ENCODE measurements at regions not wholly inside any gene's neighbourhood (a gene's known extent, or its start where the extent isn't known, plus 50 kb on each side); places are given as distances from the start of the nearest gene placed in this dataset.

DNA sequence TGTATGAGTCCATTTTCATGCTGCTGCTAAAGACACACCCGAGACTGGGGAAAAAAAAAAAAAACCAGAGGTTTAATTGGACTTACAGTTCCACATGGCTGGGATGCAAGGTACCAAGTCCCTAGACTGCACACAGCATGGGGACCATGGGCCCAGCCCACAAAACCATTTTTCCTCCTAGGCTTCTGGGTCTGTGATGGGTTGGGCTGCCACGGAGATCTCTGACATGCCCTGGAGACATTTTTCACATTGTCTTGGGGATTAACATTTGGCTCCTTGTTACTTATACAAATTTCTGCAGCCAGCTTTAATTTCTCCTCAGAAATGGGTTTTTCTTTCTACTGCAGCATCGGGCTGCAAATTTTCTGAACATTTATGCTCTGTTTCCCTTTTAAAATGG lies 340.3 kb upstream of the NUDT12 start:
- intact Hi-C loops (cut with DNase I): no loop called here
- no peaks in the 10 kb centered on the region for H3K36me3 ChIP-seq (ENCODE audit: control insufficient read depth in 2 of 3, insufficient read depth in 3 of 3, low read length in 3 of 3)
- no peak overlapping the region for H3K27ac ChIP-seq (ENCODE audit: low read depth in 2 of 2, low read length in 2 of 2)
- no peaks in the 10 kb centered on the region for H3K27me3 ChIP-seq (ENCODE audit: control insufficient read depth, insufficient read depth, low read length)
- FAIRE-seq: no peak
- no peaks in the 10 kb centered on the region for H3K4me1 ChIP-seq (ENCODE audit: control insufficient read depth in 2 of 3, insufficient read depth in 2 of 3, low read depth in 1 of 3, low read length in 3 of 3)
- DNase-seq: no peak
- H3K9ac ChIP-seq (ENCODE audit: low read length in 3 of 3): no peak overlapping the region
- no peaks in the 10 kb centered on the region for H3K9me3 ChIP-seq (ENCODE audit: control insufficient read depth in 2 of 3, insufficient read depth in 1 of 3, low read length in 3 of 3)
- no peak for TF ChIP-seq CTCF (IDR thresholded peaks at IDR 0.05; ENCODE audit: borderline replicate concordance, extremely low read depth, insufficient read depth)
- no peak overlapping the region for H3K4me3 ChIP-seq (ENCODE audit: low read length in 3 of 3)

- H3K4me1 ChIP-seq (ENCODE audit: control insufficient read depth in 2 of 3, insufficient read depth in 2 of 3, low read depth in 1 of 3, low read length in 3 of 3): no peaks in the 10 kb centered on the region
- H3K27me3 ChIP-seq (ENCODE audit: control insufficient read depth, insufficient read depth, low read length): no peaks in the 10 kb centered on the region
- DNase-seq (no peak), FAIRE-seq (no peak)
- H3K27ac ChIP-seq (ENCODE audit: low read depth in 2 of 2, low read length in 2 of 2): no peak overlapping the region
- no peaks in the 10 kb centered on the region for H3K36me3 ChIP-seq (ENCODE audit: control insufficient read depth in 2 of 3, insufficient read depth in 3 of 3, low read length in 3 of 3)
- intact Hi-C loops (cut with DNase I): no loop called here
- no peak overlapping the region for H3K4me3 ChIP-seq (ENCODE audit: low read length in 3 of 3)
- no peaks in the 10 kb centered on the region for H3K9me3 ChIP-seq (ENCODE audit: control insufficient read depth in 2 of 3, insufficient read depth in 1 of 3, low read length in 3 of 3)
- H3K9ac ChIP-seq (ENCODE audit: low read length in 3 of 3): no peak overlapping the region
- no peak for TF ChIP-seq CTCF (IDR thresholded peaks at IDR 0.05; ENCODE audit: borderline replicate concordance, extremely low read depth, insufficient read depth)
Observed at GRCh38 chr5:103901885-103902284, 339.3 kb upstream of the NUDT12 start.

DNA sequence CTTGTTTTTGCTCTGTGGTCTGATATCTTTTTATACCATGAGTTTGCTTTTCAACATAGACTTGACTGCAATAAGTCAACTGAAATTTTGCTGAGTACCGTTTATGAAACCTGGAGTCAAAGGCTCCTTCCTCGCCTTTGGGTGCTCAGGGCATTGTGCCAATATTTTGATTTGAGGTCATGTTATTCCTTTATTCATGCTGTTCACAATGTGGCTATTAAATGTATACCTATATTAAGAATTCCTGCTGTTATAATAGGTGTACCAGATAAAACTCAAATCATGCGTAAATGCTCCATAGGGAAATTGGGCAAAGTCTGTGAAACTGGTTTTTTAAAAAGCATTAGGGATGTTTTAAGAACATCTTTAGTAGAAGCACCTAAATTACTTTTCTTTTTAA lies 334.0 kb upstream of the NUDT12 start:
- Histone ChIP-seq H3K27ac (ENCODE audit: low read depth in 2 of 2, low read length in 2 of 2) (no peak overlapping the region), H3K4me1 (ENCODE audit: control insufficient read depth in 2 of 3, insufficient read depth in 2 of 3, low read depth in 1 of 3, low read length in 3 of 3) (no peaks in the 10 kb centered on the region), H3K9ac (ENCODE audit: low read length in 3 of 3) (no peak overlapping the region), H3K9me3 (ENCODE audit: control insufficient read depth in 2 of 3, insufficient read depth in 1 of 3, low read length in 3 of 3) (no peaks in the 10 kb centered on the region), H3K36me3 (ENCODE audit: control insufficient read depth in 2 of 3, insufficient read depth in 3 of 3, low read length in 3 of 3) (no peaks in the 10 kb centered on the region), H3K4me3 (ENCODE audit: low read length in 3 of 3) (no peak overlapping the region), H3K27me3 (ENCODE audit: control insufficient read depth, insufficient read depth, low read length) (no peaks in the 10 kb centered on the region)
- intact Hi-C loops (cut with DNase I): no loop called here
- TF ChIP-seq CTCF (IDR thresholded peaks at IDR 0.05; ENCODE audit: borderline replicate concordance, extremely low read depth, insufficient read depth): no peak
- DNase-seq: no peak
- no peak for FAIRE-seq

DNA sequence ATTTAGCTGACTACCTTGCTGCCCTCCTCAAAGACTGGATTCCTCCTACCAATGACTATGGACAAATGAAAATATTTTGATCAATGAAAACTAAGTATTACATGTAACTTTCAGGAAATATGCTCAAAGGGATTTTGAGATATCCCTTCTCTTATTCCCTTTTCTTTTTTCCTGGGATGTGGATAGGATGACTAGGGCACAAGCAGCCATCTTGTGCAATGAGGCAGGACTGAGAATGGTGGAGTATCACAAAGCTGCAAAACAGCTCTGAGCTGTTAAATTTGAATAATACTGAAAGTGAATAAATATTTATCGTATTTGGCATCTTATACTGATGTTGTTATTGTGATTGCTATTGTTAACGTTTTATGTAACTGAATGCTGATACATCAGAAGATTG lies 333.1 kb upstream of the NUDT12 start:
- no peaks in the 10 kb centered on the region for H3K27me3 ChIP-seq (ENCODE audit: control insufficient read depth, insufficient read depth, low read length)
- H3K27ac ChIP-seq (ENCODE audit: low read depth in 2 of 2, low read length in 2 of 2): no peak overlapping the region
- H3K36me3 ChIP-seq (ENCODE audit: control insufficient read depth in 2 of 3, insufficient read depth in 3 of 3, low read length in 3 of 3): no peaks in the 10 kb centered on the region
- FAIRE-seq (no peak), DNase-seq (no peak)
- H3K4me3 ChIP-seq (ENCODE audit: low read length in 3 of 3): no peak overlapping the region
- intact Hi-C loops (cut with DNase I): no loop called here
- H3K9me3 ChIP-seq (ENCODE audit: control insufficient read depth in 2 of 3, insufficient read depth in 1 of 3, low read length in 3 of 3): no peaks in the 10 kb centered on the region
- no peak overlapping the region for H3K9ac ChIP-seq (ENCODE audit: low read length in 3 of 3)
- H3K4me1 ChIP-seq (ENCODE audit: control insufficient read depth in 2 of 3, insufficient read depth in 2 of 3, low read depth in 1 of 3, low read length in 3 of 3): no peaks in the 10 kb centered on the region
- TF ChIP-seq CTCF (IDR thresholded peaks at IDR 0.05; ENCODE audit: borderline replicate concordance, extremely low read depth, insufficient read depth): no peak
